Urinary bladder (tissue), 3 donors: ENCODE measurements at regions not wholly inside any gene's neighbourhood (a gene's known extent, or its start where the extent isn't known, plus 50 kb on each side); places are given as distances from the start of the nearest gene placed in this dataset.
"Not testable (repeated sequence)": the region's sequence is repeated elsewhere in the genome, so short reads cannot be mapped to it uniquely, and the experiment has no call there.

Source experiments
- DNase-seq: peaks from one replicate; pipeline ENCODE4 v3.0.0-alpha.2; 2015; ENCODE audit errors: extremely low spot score
- H3K27ac ChIP-seq: one replicate; pipeline ENCODE4 v1.5.1; 2013; ENCODE audit warnings: low read depth, mild to moderate bottlenecking, moderate library complexity
- H3K36me3 ChIP-seq: one replicate; pipeline ENCODE4 v1.6.1; 2013; ENCODE audit warnings: mild to moderate bottlenecking, moderate library complexity; ENCODE audit not compliant: insufficient read depth
- H3K4me1 ChIP-seq: one replicate; pipeline ENCODE4 v1.6.1; 2013; ENCODE audit warnings: mild to moderate bottlenecking, moderate library complexity; ENCODE audit not compliant: insufficient read depth
- H3K4me3 ChIP-seq: one replicate; pipeline ENCODE4 v1.5.1; 2013; ENCODE audit warnings: low read depth, low read length
- WGBS: extraction: QIAGEN DNeasy Blood & Tissue Kit; methylation state at CpG from one replicate; pipeline ENCODE4 v1.1.7; 2013; 5-methylcytosine and 5-hydroxymethylcytosine counted together
- donor health status: healthy with polysubstance abuse.
- donor health status: healthy.

DNA sequence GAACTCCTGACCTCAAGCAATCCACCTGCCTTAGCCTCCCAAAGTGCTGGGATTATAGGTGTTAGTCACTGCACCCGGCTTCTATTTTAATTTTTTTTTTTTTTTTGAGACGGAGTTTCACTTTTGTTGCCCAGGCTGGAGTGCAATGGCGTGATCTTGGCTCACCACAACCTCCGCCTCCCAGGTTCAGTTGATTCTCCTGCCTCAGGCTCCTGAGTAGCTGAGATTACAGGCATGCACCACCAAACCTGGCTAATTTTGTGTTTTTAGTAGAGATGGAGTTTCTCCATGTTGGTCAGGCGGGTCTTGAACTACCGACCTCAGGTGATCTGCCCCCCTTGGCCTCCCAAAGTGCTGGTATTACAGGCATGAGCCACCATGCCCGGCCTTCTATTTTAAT is 149.1 kb downstream of the MYCN start:
- H3K27ac ChIP-seq, H3K36me3 ChIP-seq, H3K4me1 ChIP-seq, H3K4me3 ChIP-seq, DNase-seq: not testable (repeated sequence)
- 92% methylated on average over 7 of the region's 7 CpGs for WGBS

DNA sequence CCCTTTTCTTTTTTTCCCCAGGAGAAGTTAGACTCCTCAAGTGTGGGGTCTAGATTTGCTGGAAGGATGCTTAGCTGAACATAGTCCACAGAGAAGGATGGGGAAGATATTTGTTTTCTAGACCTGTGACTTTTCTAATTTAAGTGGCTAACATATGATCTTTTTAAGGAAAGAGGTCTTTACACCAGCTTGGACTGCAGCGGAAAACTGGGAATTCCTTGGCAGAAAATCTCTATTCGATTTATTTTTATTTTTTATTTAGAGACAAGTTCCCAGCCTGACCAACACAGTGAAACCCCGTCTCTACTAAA is 148.4 kb downstream of the MYCN start:
- Histone ChIP-seq H3K36me3 (no peaks in the 10 kb centered on the region), H3K27ac (no peak overlapping the region), H3K4me1 (no peaks in the 10 kb centered on the region), H3K4me3 (no peak overlapping the region)
- no peak for DNase-seq
- WGBS, result 84% methylated on average over 3 of the region's 3 CpGs

DNA sequence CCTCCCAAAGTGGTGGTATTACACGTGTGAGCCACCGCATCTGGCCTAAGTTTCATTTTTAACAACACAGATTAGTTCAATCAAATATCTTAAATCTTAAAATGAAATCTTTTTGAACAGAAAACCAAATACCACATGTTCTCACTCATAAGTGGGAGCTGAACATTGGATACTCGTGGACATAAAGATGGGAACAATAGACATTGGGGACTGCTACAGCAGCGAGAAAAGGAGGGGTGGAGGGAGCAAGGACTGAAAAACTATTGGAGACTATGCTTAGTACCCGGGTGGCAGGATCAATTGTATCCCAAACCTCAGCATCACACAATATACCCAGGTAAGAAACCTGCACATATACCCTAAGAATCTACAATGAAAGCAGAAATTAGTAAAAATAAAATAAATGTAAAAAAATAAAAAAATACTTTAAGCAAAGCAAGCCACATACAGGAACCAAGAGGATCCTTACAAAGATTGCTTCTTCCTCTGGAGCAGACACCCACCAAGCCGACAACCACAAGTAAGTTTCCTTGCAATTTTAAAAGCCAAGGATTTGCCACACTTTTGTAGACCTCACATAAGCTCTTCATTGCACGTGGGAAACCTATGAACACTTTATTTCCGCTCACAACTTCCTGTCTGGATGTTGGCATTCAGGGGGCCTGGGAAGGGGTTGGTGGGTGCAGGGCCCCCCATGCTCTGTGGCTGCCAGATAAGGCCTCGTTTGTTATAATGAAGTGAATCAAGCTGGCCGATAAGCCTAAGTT is 147.9 kb downstream of the MYCN start:
- 65% methylated on average over 10 of the region's 10 CpGs for WGBS
- Histone ChIP-seq H3K4me1 (no peaks in the 10 kb centered on the region), H3K36me3 (no peaks in the 10 kb centered on the region), H3K4me3 (no peak overlapping the region), H3K27ac (no peak overlapping the region)
- no peak for DNase-seq

DNA sequence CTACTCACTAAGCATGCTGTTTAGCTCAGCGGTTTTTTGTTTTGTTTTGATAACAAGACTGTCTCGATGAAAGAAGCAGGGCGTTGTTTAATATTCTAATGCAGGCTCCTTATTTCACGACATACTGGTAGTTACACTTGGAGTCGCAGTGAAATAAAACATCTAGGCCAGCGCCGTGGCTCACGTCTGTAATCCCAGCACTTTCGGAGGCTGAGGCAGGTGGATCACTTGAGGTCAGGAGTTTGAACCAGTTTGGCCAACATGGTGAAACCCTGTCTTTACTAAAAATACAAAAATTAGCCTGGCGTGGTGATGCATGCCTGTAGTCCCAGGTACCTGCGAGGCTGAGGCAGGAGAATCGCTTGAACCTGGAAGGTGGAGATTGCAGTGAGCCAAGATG is 145.8 kb downstream of the MYCN start:
- not testable (repeated sequence) for H3K36me3 ChIP-seq, DNase-seq
- 73% methylated on average over 12 of the region's 12 CpGs for whole genome bisulfite sequencing

DNA sequence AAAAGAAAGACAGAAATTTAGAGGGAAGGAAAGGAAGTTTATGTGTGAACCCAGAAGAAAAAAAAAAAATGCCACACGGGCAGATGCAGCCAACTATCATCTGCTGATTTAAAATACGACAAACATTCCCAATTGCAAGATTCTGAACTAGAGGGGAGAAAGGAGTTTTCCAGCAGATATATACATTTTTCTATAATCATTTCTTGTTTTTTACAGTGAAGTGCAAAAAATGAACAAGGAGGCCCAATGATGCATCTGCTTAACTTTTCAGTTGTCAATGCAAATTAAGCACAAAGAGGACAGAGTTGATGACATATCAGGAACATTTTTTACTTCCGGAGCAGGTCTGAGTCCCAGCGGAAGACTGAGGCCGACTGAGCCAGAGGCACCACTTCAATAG is 144.7 kb downstream of the MYCN start:
- no peak for DNase-seq
- Histone ChIP-seq H3K36me3 (no peaks in the 10 kb centered on the region), H3K27ac (no peak overlapping the region), H3K4me3 (no peak overlapping the region), H3K4me1 (no peaks in the 10 kb centered on the region)
- 82% methylated on average over 5 of the region's 5 CpGs for WGBS

More for the DNA sequence above, 145.8 kb downstream of the MYCN start:
- not testable (repeated sequence) for H3K4me1 ChIP-seq, H3K27ac ChIP-seq, H3K4me3 ChIP-seq

DNA sequence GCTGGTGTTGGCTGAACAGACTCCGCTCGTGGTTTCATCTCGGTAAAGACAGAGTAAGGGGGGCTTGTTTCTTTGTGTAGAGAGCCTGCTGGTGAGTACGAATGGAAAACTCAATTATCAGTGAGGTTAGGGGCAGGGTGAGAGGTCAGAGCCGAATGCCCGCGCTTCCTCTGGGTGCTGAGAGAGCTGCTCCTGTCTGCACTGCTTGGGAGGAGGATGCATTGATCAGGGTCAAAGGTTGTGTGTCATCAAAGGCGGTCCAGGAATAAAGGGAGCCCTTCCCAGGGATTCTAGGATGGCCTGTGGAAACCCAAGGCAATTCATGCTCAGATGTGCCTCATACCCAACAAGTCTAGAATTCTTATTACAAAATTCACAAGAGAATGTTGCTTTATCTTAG is 143.9 kb downstream of the MYCN start:
- Histone ChIP-seq H3K4me3 (no peak overlapping the region), H3K27ac (no peak overlapping the region), H3K36me3 (no peaks in the 10 kb centered on the region), H3K4me1 (no peaks in the 10 kb centered on the region)
- 61% methylated on average over 8 of the region's 8 CpGs for WGBS
- no peak for DNase-seq

DNA sequence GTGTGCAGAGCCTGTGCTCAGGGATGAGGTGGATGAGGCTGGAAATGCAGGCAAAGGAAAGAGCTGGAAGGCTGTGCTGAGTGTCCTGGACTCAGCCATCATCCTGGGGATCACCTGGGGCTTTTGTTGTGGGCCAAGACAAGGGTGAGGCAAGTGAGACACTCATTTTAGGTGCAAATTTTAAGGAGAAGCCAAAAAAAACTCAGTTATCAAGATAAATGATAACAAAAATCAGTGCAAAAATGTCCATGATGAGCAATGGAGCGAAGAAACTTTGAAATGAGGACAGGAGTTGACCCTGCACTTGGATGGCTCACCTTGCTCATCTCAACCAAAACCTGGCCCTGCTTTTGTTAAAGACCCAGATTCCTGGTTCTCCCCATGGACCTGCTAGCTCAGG is 141.9 kb downstream of the MYCN start:
- no peaks in the 10 kb centered on the region for H3K36me3 ChIP-seq
- no peak for DNase-seq
- WGBS, result 93% methylated on average over 1 of the region's 1 CpG
- H3K4me3 ChIP-seq, result no peak overlapping the region
- H3K4me1 ChIP-seq, result no peaks in the 10 kb centered on the region
- no peak overlapping the region for H3K27ac ChIP-seq

DNA sequence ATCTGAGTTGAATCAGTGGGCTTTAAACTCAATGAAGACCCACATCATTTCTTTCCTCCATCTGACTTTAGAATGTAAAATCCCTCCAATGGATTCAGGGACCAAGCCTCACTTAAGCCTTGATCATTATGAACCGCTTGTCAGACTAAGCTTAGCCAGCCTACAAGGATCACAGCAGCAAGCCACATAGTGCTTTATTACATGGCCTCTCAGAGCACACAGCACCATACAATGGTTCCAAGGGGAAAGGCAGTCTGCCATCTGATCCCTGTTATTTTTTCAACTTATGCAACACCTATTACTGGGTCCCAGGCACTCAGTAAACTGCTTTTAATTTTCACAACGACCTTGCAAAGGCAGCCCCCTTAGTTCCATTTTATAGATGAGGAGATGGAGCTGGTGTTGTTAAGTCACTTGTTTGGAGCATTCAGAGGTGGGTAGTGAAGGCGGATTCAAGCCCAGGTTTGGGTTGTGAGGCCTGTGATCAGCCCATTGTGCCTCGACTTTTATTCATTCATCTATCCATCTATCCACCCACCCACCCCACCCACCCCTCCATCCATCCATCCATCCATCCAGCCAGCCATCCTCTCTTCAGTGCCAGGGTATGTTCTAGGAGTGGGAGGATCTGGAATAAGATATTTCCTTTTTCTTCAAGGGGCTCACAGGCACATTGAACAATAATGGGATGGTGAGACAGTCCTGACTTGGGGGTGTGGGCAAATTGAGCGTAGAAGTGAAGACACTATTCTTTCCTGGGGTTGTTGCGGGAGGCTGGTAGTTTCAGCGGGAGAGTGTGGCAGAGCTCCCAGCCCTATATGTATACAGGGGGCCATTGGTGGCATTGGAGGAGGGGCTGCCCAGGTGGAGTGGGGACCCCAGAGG is 141.2 kb downstream of the MYCN start:
- no peak for DNase-seq
- no peaks in the 10 kb centered on the region for H3K36me3 ChIP-seq
- H3K4me3 ChIP-seq, result no peak overlapping the region
- H3K4me1 ChIP-seq, result no peaks in the 10 kb centered on the region
- WGBS, result 77% methylated on average over 7 of the region's 7 CpGs
- H3K27ac ChIP-seq, result no peak overlapping the region

DNA sequence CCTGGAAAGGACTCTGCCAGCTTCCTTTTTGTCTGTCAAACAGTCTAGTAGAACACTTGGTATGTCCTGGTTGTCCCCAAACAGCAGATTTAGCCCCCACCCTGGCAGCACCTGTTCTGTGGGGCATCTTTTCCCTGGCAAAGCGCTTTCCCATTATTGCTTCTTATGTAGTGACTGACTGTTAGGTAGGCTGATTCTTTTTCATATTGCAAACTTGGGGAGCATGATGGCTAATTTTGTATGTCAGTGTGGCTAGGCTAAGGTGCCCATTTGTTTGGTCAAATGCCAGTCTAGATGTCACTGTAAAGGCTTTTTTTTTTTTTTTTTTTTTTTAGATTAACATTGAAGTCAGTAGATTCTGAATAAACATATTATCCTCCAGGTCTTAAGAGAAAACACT is 140.2 kb downstream of the MYCN start:
- no peak overlapping the region for H3K27ac ChIP-seq
- DNase-seq, result no peak
- no peaks in the 10 kb centered on the region for H3K4me1 ChIP-seq
- 94% methylated on average over 1 of the region's 1 CpG for WGBS
- H3K4me3 ChIP-seq, result no peak overlapping the region
- no peaks in the 10 kb centered on the region for H3K36me3 ChIP-seq

DNA sequence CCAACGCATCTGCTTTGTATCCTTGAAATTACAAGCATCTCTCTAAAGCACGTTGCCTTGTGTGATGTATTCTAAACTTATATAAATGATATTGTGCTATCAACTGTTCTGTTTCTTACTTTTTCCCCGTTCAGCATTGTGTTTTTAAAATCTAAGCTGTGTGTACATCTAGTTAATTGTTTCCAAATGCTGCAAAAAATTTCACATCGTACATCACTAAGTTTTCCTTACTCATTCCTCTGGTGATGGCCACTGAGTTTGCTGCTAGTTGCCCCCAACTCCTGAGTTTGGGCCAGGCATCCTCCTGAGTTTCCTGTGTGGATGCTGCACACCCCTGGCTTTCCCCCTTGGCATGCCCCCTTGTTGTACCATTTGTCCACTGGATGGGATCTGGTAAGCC is 139.7 kb downstream of the MYCN start:
- Histone ChIP-seq H3K27ac (no peak overlapping the region), H3K4me3 (no peak overlapping the region), H3K4me1 (no peaks in the 10 kb centered on the region), H3K36me3 (no peaks in the 10 kb centered on the region)
- 45% methylated on average over 4 of the region's 4 CpGs for WGBS
- no peak for DNase-seq

DNA sequence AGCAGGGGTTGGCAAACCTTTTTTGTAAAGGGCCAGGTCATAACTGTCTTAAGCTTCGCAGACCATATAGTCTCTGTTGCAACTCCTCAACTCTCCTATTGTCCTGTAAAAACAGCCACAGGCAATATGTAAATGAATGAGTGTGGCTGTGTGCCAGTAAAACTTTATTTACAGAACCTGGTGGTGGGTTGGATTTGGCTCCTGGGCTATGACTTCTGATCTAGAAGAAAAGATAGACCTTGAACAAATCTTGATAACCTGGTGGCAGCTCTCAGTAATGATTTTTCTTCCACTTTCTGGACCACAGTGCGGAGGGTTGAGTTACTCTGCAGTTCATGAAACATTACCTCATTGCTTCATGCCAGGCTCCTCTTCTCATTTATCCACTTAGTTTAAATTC is 139.3 kb downstream of the MYCN start:
- H3K36me3 ChIP-seq, result no peaks in the 10 kb centered on the region
- no peak overlapping the region for H3K27ac ChIP-seq
- H3K4me3 ChIP-seq, result no peak overlapping the region
- WGBS, result 77% methylated on average over 2 of the region's 2 CpGs
- H3K4me1 ChIP-seq, result no peaks in the 10 kb centered on the region
- no peak for DNase-seq

DNA sequence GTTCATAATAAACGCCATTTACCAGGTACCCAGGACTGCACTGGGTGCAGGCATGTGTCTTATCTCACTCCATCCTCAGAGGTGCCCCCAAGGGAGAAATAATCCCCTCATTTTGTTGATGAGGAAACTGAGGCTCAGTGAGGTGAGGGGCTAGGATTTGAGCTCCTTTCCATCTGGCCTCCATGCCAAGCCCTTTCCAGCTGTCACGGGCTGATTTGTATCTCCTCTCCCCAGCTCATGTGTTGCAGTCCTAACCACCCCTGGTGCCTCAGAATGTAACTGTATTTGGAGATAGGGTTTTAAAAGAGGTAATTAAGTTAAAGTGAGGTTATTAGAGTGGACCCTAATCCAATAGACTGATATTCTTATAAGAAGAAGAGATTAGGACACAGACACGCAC is 137.3 kb downstream of the MYCN start:
- Histone ChIP-seq H3K4me3 (no peak overlapping the region), H3K36me3 (no peaks in the 10 kb centered on the region), H3K27ac (no peak overlapping the region), H3K4me1 (no peaks in the 10 kb centered on the region)
- 84% methylated on average over 3 of the region's 3 CpGs for WGBS
- DNase-seq, result no peak

DNA sequence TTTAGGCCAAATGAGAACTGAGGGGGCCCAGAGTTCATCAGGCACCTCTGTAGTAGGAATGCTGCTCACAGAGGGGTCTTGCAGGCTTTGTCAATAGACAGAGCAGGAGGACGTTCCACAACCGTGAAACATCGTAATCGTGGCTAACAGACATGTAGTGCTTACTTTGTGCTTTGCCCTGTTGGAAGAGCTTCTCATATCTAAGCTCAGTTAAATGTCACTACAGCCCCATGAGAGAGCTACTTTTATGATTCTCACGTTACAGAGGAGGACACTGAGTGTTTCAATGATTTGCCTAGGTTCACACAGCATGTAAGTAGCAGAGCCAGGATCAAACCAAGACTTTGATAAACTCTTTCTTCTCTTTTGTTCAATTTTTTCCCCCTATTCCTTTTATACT is 136.6 kb downstream of the MYCN start:
- no peaks in the 10 kb centered on the region for H3K36me3 ChIP-seq
- H3K27ac ChIP-seq, result no peak overlapping the region
- H3K4me3 ChIP-seq, result no peak overlapping the region
- no peaks in the 10 kb centered on the region for H3K4me1 ChIP-seq
- DNase-seq, result no peak
- WGBS, result 67% methylated on average over 5 of the region's 5 CpGs
